D721Med (cell line): ENCODE measurements at regions not wholly inside any gene's neighbourhood (a gene's known extent, or its start where the extent isn't known, plus 50 kb on each side); places are given as distances from the start of the nearest gene placed in this dataset.
"Not testable (repeated sequence)": the region's sequence is repeated elsewhere in the genome, so short reads cannot be mapped to it uniquely, and the experiment has no call there.

ENCODE experiments used
- DNase-seq: peaks from one replicate; pipeline ENCODE4 v3.0.0; 2011; ENCODE audit warnings: low spot score; ENCODE audit not compliant: insufficient read length
- FAIRE-seq: peaks from 2 replicates; lab custom pipeline; 2011; peaks lifted over from hg19 to GRCh38; lab: Jason Lieb, UNC
- CTCF ChIP-seq: IDR thresholded peaks from 2 replicates; pipeline ENCODE4 v1.5.1; 2012; ENCODE audit warnings: mild to moderate bottlenecking, control low read depth; ENCODE audit not compliant: insufficient read depth; ENCODE audit errors: missing control alignments

DNA sequence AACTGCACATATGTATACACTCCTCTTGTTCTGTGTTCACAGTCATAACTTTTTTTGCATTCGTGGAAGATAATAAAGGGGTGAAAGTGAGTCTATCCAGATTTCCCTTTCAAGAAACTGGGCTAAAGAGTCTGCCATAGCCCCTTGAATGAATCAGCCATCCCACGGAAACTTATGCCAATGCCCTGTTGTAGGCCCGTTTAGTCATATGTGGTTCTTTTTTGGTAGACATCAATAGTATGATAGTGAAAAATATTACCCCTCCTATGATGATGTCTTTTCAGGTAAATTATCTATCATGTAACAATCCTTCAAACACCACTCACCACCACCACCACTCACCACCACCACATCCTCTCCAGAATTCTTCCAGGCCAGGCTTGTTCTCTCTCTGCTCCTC is 99.9 kb upstream of the MYLIP start:
- DNase-seq: no peak
- FAIRE-seq: no peak
- no peak for TF ChIP-seq CTCF

- FAIRE-seq: no peak
Measured at GRCh38 chr6:16020259-16020658, 108.6 kb upstream of the MYLIP start.

DNA sequence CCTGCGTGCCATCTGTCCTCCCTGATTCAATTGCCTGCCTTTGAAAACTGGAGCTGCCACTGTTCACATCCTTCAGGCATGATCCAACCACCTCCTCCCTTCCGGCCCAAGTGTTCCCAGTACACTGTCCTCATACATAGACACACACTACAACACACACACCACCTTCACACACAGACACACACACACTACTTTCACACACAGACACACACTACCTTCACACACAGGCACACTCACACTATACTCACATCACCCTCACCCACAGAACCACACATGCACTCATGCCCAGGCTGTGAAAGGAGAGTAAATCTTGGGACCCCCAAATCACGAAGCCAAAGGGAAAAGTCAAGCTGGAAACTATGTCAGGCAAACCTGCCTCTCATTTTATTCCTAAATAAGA is 109.4 kb upstream of the MYLIP start:
- no peak for FAIRE-seq

More at GRCh38 chr6:16020259-16020658, 108.6 kb upstream of the MYLIP start:
- DNase-seq: no peak
- no peak for TF ChIP-seq CTCF

GRCh38 chr6:16018626-16019025 is 110.3 kb upstream of the MYLIP start:
- FAIRE-seq (no peak), DNase-seq (no peak)
- TF ChIP-seq CTCF: no peak

More for the DNA sequence above, 109.4 kb upstream of the MYLIP start:
- TF ChIP-seq CTCF: no peak
- DNase-seq: no peak

GRCh38 chr6:16014325-16014724 is 114.6 kb upstream of the MYLIP start:
- DNase-seq, FAIRE-seq: not testable (repeated sequence)

DNA sequence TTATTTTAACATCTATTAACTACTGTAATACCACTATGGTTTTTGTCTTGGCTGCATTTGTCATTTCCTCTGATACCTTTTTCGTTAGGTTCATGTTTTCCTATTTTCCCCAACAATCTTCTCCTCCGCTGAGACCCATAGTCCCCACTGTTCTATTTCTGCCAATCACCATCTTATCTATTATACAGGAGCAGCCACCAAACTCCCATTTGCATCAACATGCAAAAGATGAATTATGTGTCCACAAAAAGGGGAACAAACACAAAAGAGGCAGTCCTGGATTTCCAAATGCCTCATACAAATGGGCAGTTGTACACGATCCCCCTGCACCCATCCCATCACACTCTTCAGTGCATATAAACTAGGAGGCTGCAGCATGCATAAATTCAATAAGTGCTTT is 121.7 kb upstream of the MYLIP start:
- no peak for TF ChIP-seq CTCF
- DNase-seq (no peak), FAIRE-seq (no peak)

- DNase-seq (no peak), FAIRE-seq (no peak)
- no peak for TF ChIP-seq CTCF
Measured at GRCh38 chr6:16006681-16007080, 122.2 kb upstream of the MYLIP start.
